ENCODE measurements at regions not wholly inside any gene's neighbourhood (a gene's known extent, or its start where the extent isn't known, plus 50 kb on each side); places are given as distances from the start of the nearest gene placed in this dataset.

GRCh38 chr3:117631781-117632180, 922.2 kb downstream of the TUSC7 start:
- DNase-seq = no peak

- no peak for DNase-seq
Observed at GRCh38 chr3:117632191-117632590, 922.6 kb downstream of the TUSC7 start.

GRCh38 chr3:117633207-117633606, 923.6 kb downstream of the TUSC7 start:
- DNase-seq = no peak

- DNase-seq = no peak
Observed at GRCh38 chr3:117637666-117638065, 928.1 kb downstream of the TUSC7 start.

GRCh38 chr3:117644203-117644602, 934.6 kb downstream of the TUSC7 start:
- no peak for DNase-seq

- no peak for DNase-seq
Observed at GRCh38 chr3:117645561-117646242, 936.1 kb downstream of the TUSC7 start.

- no peak for DNase-seq
Observed at GRCh38 chr3:117647435-117647834, 937.9 kb downstream of the TUSC7 start.

- DNase-seq = no peak
Observed at GRCh38 chr3:117651246-117651645, 941.7 kb downstream of the TUSC7 start.

GRCh38 chr3:117656391-117656790, 946.8 kb downstream of the TUSC7 start:
- DNase-seq = no peak

GRCh38 chr3:117657278-117657677, 947.7 kb downstream of the TUSC7 start:
- DNase-seq = no peak

GRCh38 chr3:117660941-117661817, 951.6 kb downstream of the TUSC7 start:
- DNase-seq = no peak

GRCh38 chr3:117661818-117662095, 952.2 kb downstream of the TUSC7 start:
- no peak for DNase-seq

GRCh38 chr3:117665296-117665695, 955.7 kb downstream of the TUSC7 start:
- DNase-seq = no peak

GRCh38 chr3:117666325-117666724, 956.7 kb downstream of the TUSC7 start:
- no peak for DNase-seq

GRCh38 chr3:117666812-117667211, 957.2 kb downstream of the TUSC7 start:
- DNase-seq = no peak

GRCh38 chr3:117669774-117670173, 960.2 kb downstream of the TUSC7 start:
- DNase-seq = no peak

- DNase-seq = no peak
Observed at GRCh38 chr3:117671722-117672318, 962.2 kb downstream of the TUSC7 start.

- DNase-seq = no peak
Observed at GRCh38 chr3:117674321-117674720, 964.7 kb downstream of the TUSC7 start.

GRCh38 chr3:117681619-117682018, 972.0 kb downstream of the TUSC7 start:
- no peak for DNase-seq

GRCh38 chr3:117687096-117687495, 977.5 kb downstream of the TUSC7 start:
- DNase-seq = no peak

GRCh38 chr3:117688583-117688982, 979.0 kb downstream of the TUSC7 start:
- no peak for DNase-seq

GRCh38 chr3:117691526-117691925, 981.9 kb downstream of the TUSC7 start:
- no peak for DNase-seq

GRCh38 chr3:117692416-117692995, 982.9 kb downstream of the TUSC7 start:
- no peak for DNase-seq

GRCh38 chr3:117695321-117695720, 985.7 kb downstream of the TUSC7 start:
- DNase-seq = no peak
